ENCODE measurements at regions not wholly inside any gene's neighbourhood (a gene's known extent, or its start where the extent isn't known, plus 50 kb on each side); places are given as distances from the start of the nearest gene placed in this dataset.

- no peak for DNase-seq
Observed at GRCh38 chr4:155107059-155107458, 101.4 kb upstream of the NPY2R start.

- DNase-seq: no peak
Observed at GRCh38 chr4:155114790-155115189, 93.6 kb upstream of the NPY2R start.

- no peak for DNase-seq
Observed at GRCh38 chr4:155119006-155119405, 89.4 kb upstream of the NPY2R start.

- no peak for DNase-seq
Observed at GRCh38 chr4:155120536-155120935, 87.9 kb upstream of the NPY2R start.

GRCh38 chr4:155122382-155122781 lies 86.1 kb upstream of the NPY2R start:
- no peak for DNase-seq

- DNase-seq: no peak
Observed at GRCh38 chr4:155134136-155134535, 74.3 kb upstream of the NPY2R start.

GRCh38 chr4:155140889-155141288 lies 67.5 kb upstream of the NPY2R start:
- no peak for DNase-seq

- DNase-seq: no peak
Observed at GRCh38 chr4:155143512-155143911, 64.9 kb upstream of the NPY2R start.
